NCI-H345 (cell line): ENCODE measurements at regions not wholly inside any gene's neighbourhood (a gene's known extent, or its start where the extent isn't known, plus 50 kb on each side); places are given as distances from the start of the nearest gene placed in this dataset.
A peak's percentile ranks its signal among the peaks of the same experiment; 100 is the strongest.
"Not testable (repeated sequence)": the region's sequence is repeated elsewhere in the genome, so short reads cannot be mapped to it uniquely, and the experiment has no call there.

Experiments
- DNase-seq: peaks from one replicate; lab custom pipeline; 2025; lab: John Stamatoyannopoulos, UW

DNA sequence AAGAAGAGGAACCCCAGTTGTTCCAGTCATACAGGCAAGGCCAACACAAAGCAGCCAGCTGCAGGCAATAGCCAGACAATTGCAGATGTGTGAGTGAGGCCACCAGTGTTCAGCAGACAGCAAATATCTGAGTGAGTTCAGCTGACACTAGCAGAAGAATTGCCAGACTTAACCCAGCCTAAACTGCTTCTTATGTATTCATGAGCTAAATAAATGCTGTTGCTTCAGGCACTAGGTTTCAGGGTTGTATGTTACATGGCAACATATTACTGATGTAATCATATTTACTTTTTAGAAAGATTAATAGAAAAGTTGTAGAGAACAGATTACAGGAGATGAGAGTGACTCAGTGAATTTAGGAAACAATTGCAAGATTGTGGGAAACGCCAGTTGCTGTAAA, 129.8 kb upstream of the CHODL start:
- no peak for DNase-seq

- DNase-seq = no peak
Observed at GRCh38 chr21:18104802-18105201, 139.8 kb upstream of the CHODL start.

DNA sequence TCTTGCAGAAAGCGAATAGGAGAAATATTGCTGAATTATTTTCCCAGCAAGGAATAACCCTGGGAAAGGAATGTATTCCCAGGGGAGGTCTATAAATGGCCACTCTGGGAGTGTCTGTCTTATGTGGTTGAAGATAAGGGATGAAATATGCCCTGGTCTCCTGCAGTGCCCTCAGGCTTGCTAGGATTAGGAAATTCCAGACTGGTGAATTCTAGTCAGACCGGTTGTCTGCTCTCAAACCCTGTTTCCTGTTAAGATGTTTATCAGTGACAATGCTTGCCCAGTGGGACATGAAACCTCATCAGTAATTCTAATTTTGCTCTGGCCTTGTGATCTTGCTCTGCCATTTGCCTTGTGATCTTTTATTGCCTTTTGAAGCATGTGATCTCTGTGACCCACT, 148.2 kb upstream of the CHODL start:
- not testable (repeated sequence) for DNase-seq

DNA sequence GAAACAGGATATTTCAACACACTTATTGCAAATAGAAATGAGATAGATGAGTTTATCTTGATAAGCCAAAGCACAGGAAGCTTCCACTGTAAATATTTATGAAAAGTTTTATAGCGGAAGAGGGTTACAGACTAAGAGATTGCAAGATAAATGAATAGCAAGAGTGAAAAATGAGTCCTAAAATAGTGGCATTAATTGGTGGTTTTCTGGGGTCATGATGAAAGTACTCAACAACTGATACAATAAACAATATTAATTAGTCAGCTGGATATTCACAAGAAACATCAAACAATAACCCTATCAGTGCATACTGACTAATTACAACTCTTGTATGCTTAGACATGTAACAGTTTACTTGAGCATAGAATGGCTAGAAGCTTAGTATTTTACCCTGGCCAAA, 154.8 kb upstream of the CHODL start:
- no peak for DNase-seq

- DNase-seq = no peak
Observed at GRCh38 chr21:18070392-18070791, 174.2 kb upstream of the CHODL start.

GRCh38 chr21:18069875-18070274, 174.8 kb upstream of the CHODL start:
- no peak for DNase-seq

- no peak for DNase-seq
Observed at GRCh38 chr21:18060402-18060801, 184.2 kb upstream of the CHODL start.

DNA sequence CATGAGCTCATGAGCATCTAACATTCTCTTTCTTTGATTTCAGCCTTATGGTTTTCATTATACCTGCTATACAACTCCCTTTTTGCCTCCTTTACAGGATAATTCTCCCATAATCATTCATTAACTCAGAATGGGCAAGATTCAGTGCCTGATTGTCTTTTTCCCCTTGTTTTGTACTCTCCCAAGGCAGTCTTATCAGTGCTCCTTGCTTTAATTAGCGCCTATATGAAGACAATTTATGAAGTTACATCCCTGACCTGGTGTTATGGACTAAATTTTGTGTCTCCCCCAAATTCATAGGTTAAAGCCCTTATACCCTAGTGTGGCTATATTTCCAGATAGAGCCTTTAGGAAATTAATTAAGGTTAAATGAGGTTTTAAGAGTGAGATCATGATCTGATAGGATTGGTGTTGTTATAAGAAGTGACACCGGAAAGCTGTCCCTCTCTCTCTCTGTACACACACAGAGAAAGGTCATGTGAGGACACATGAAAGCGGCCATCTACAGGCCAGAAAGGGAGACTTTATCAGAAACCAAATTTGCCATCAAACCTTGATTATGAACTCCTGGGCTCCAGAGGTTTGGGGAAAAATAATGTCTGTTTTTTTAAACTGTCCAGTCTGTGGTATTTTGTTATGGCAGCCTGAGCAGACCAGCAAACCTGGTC, 185.8 kb upstream of the CHODL start:
- no peak for DNase-seq

DNA sequence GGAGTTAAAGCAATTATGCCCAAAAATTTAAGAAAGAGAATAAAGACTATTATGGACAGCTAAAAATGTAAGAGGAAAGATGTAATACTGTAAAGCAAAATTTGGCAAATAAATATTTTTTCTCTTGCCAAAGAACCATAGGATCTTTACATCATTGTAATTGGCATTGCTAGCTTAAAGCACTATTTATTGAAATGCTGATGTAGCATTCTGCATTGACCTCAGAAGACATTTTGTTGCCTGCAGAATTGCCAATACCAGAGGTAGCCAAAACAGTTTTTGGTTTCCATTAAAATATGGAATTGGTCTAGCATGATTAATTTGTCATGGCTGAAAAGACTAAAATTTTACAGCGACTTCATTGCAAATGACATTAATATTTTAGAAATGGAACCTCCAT, 191.5 kb upstream of the CHODL start:
- DNase-seq = no peak

GRCh38 chr21:18049461-18049860, 195.2 kb upstream of the CHODL start:
- no peak for DNase-seq

DNA sequence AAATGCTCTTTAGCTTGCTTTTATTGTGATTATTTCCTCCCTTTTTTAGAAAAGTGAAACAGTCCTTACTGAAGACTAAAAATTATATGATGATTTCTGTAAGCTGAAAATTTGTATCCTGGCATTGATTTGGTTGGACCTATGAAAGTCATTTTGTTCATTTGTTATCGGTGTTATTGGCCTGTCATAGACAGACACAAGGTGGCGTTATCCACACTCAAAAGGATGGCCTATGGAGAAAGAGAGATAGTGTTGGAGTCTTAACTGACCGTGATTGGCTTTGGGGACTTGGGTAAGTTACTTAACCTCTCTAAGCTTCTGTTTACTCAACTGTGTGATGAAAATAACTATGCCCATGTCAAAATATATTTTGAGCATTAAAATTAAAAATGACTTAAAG, 203.6 kb upstream of the CHODL start:
- DNase-seq = peak; percentile 63

DNA sequence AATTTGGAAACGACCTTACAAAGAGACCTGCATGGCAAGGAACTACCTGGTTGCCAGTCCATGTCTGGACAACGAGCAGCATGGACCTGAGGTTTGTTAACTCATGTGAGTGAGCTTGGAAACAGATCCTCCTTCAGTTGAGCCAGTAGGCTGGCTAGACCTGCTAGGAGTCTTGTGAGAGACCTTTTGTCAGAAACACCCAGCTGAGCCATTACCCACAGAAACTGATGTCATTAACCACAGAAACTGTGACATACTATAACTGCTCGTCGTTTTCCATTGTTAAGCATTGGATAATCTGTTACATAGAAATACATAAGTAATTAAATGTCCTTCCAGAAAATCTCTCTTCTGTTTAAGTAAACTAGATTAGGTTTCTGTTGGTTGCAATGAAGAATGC, 211.1 kb upstream of the C21orf91 start:
- no peak for DNase-seq

GRCh38 chr21:18026359-18026758, 207.2 kb upstream of the C21orf91 start:
- no peak for DNase-seq

DNA sequence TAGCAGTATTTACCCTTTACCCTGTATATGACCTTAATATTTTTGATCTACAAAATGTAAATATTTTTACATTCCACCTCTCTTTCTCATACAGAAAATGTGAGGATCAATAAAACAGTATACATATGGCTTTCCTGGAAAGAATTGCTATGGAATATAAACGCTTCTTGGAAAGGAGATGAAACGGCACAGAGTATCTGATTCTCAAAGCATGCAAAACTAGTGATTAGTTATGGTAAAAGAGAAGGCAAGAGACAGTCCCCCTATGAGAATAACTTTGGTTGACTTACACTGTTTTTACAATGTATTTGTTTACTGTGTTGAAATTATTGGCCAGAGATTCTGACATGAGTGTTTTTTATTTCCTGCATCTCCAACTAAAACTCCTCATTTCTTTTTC, 204.6 kb upstream of the C21orf91 start:
- no peak for DNase-seq

GRCh38 chr21:18023157-18023556, 204.0 kb upstream of the C21orf91 start:
- no peak for DNase-seq

- DNase-seq = peak; percentile 61
Observed at GRCh38 chr21:18007121-18007520, 188.0 kb upstream of the C21orf91 start.

- peak; percentile 53 for DNase-seq
Observed at GRCh38 chr21:18006691-18007090, 187.5 kb upstream of the C21orf91 start.

DNA sequence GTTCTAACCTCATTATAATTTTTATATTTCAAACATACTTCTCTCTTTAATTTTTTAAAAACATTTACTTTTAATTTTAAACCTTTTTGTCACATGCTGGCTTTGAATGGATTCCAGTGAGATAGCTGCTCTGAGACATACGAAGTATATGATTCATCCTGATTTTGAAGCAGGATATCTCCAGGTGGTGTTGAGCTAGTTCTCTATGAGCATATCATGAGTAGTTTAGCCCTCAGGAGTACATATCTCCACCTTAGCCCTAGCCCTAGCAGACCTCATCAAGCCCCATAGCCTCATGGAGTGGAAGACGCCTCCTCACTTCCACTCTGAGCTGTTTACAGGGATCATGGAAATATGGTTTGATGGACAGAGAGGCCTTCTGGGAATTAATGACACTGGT, 183.2 kb upstream of the C21orf91 start:
- DNase-seq = no peak

DNA sequence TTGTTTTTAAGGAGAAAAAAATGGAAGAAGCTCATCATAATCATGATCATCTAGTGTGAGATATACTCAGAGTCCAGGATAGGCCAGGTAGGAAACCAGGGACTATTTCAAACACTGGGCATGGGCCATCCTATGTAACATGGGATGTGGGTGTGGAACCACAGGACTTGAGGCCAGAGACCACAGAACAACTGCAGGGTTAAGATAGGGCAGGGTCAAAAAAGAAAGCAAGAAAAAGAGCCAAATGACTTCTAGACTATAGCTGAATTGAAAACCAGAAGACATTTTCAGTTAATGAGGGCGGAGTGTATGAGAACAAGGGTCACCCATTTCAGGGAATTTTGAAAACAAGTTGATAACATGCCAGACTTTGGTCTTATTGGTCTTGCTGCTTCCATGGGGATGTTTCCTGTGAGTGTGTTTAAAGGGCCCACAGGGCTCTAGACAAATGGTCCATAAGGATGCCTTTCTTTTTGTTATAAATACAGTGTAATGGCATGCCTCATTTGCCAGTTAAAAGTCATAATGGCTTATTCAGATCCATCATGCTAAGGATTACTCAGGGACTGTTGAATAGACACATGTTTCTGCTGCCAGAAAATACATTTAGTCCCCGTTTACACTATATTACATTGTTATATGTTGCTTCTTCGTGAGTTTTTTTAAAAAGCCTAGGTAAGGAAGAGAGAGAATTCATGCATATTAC, 182.0 kb upstream of the C21orf91 start:
- DNase-seq = peak; percentile 67

GRCh38 chr21:17998599-17998998, 179.4 kb upstream of the C21orf91 start:
- DNase-seq = not testable (repeated sequence)

- DNase-seq = peak; percentile 29
Observed at GRCh38 chr21:17989780-17990179, 170.6 kb upstream of the C21orf91 start.

- no peak for DNase-seq
Observed at GRCh38 chr21:17988102-17988437, 168.9 kb upstream of the C21orf91 start.

DNA sequence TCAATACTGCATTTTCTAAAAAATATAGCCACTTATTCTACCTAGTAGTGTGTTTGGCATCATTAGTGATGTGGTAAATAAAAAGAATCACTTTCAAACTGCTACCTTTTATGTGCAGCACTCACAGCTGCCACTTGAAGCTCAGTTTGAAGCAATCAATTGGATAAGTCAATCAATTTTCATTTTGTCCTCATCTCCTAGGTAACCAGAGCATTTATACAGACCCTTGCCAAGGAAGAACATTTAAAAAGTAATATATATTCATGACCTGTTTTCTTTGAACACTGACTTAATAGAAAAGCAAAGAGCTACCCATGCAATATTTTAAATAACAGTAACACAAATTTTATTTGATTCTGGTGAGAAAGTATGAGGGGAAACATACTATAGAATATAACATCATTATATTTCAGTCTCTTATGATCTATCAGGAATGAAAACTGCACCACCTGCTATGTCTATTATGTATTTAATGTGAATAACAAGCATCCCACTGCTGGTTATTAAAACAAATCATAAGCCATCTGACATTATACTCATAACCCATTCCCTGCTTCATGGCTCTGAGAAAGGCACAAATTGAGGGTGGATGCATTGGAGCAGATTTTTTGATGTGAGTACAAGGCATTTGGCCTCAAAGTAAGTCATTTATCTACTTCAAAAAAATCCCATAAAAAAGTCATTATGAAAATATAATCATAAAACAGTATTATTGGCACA, 168.4 kb upstream of the C21orf91 start:
- DNase-seq = peak; percentile 44
